T-cell (primary cell): ENCODE measurements at regions not wholly inside any gene's neighbourhood (a gene's known extent, or its start where the extent isn't known, plus 50 kb on each side); places are given as distances from the start of the nearest gene placed in this dataset.

Source experiments
- ATAC-seq, 4 experiments: fragments of 200-7000 bp in 3 of 4; fragments of 150-1000 bp in 1 of 4; cut with Tn5 transposase; replicated peaks in 1 of 4; 1 replicate in 3 of 4; 2 replicates in 1 of 4; pipeline ENCODE4 v1.10.0; 2021; ENCODE audit warnings: moderate library complexity in 3 of 4, mild to moderate bottlenecking in 2 of 4, moderate number of reproducible peaks in 1 of 4
- CTCF ChIA-PET, 2 donors: fragments of 300-600 bp; sonication (Branson Sonifier 250); formaldehyde crosslinking; loops; one replicate each; lab custom pipeline; 2022; ENCODE audit warnings: antibody characterized with exemption in 2 of 2; lab: Charles Lee
- POLR2A ChIA-PET, 2 donors: fragments of 300-600 bp; sonication (Branson Sonifier 250); formaldehyde crosslinking; loops; one replicate each; lab custom pipeline; 2022; ENCODE audit warnings: antibody characterized with exemption in 2 of 2; lab: Charles Lee
- DNase-seq, 35 experiments: peaks; one replicate each; pipeline versions ENCODE4 v3.0.0 to v3.0.0-alpha.2; 2013 to 2023
- H3K27ac ChIP-seq: one replicate; pipeline ENCODE4 v1.5.1; 2013; ENCODE audit warnings: low read length
- H3K27me3 ChIP-seq, 2 experiments: replicated peaks in 1 of 2; 1 replicate in 1 of 2; 2 replicates in 1 of 2; pipeline versions ENCODE4 v1.6.1 to v1.7.0; 2013; ENCODE audit warnings: low read length in 1 of 2, mixed read lengths in 1 of 2; ENCODE audit not compliant: control insufficient read depth in 2 of 2, insufficient read depth in 2 of 2; ENCODE audit errors: extremely low read depth in 1 of 2
- H3K36me3 ChIP-seq, 2 donors: 1 replicate in 1 of 2; 2 replicates in 1 of 2; pipeline versions ENCODE4 v1.6.1 to v1.7.0; 2013; ENCODE audit warnings: low read length in 1 of 2; ENCODE audit not compliant: control insufficient read depth in 2 of 2, insufficient read depth in 1 of 2; ENCODE audit errors: extremely low read depth in 1 of 2
- H3K4me1 ChIP-seq, 2 experiments: 1 replicate in 1 of 2; 2 replicates in 1 of 2; pipeline versions ENCODE4 v1.6.1 to v1.7.0; 2013; ENCODE audit warnings: low read length in 2 of 2, mixed read lengths in 1 of 2; ENCODE audit not compliant: insufficient read depth in 2 of 2, control insufficient read depth in 1 of 2; ENCODE audit errors: extremely low read depth in 1 of 2
- H3K4me3 ChIP-seq, 2 donors: 1 replicate in 1 of 2; 2 replicates in 1 of 2; pipeline versions ENCODE4 v1.5.1 to v1.7.0; 2013; ENCODE audit warnings: mild to moderate bottlenecking in 2 of 2, low read length in 1 of 2, moderate library complexity in 1 of 2; ENCODE audit not compliant: control insufficient read depth in 1 of 2; ENCODE audit errors: extremely low read depth in 1 of 2
- H3K9me3 ChIP-seq: 2 replicates; pipeline ENCODE4 v1.7.0; 2013
- H3K27ac Mint-ChIP-seq, 2 donors: one replicate each; pipeline ENCODE4 v1.8.0; 2020 to 2021; ENCODE audit warnings: mild to moderate bottlenecking in 2 of 2, mixed read lengths in 2 of 2
- H3K27me3 Mint-ChIP-seq, 2 donors: one replicate each; pipeline ENCODE4 v1.8.0; 2021 to 2022; ENCODE audit warnings: mixed read lengths in 2 of 2
- H3K36me3 Mint-ChIP-seq: one replicate; pipeline ENCODE4 v1.8.0; 2021; ENCODE audit warnings: mixed read lengths
- H3K4me1 Mint-ChIP-seq, 3 donors: one replicate each; pipeline ENCODE4 v1.8.0; 2020 to 2022; ENCODE audit warnings: mixed read lengths in 3 of 3, mild to moderate bottlenecking in 1 of 3
- H3K4me3 Mint-ChIP-seq, 3 donors: one replicate each; pipeline ENCODE4 v1.8.0; 2020 to 2022; ENCODE audit warnings: mild to moderate bottlenecking in 3 of 3, mixed read lengths in 3 of 3, moderate library complexity in 3 of 3
- H3K9me3 Mint-ChIP-seq, 3 donors: one replicate each; pipeline ENCODE4 v1.8.0; 2020 to 2022; ENCODE audit warnings: mixed read lengths in 3 of 3
- WGBS: methylation state at CpG from one replicate; pipeline ENCODE4 v1.1.5; 2013; ENCODE audit warnings: missing lambda C conversion rate; ENCODE audit not compliant: insufficient coverage; 5-methylcytosine and 5-hydroxymethylcytosine counted together

DNA sequence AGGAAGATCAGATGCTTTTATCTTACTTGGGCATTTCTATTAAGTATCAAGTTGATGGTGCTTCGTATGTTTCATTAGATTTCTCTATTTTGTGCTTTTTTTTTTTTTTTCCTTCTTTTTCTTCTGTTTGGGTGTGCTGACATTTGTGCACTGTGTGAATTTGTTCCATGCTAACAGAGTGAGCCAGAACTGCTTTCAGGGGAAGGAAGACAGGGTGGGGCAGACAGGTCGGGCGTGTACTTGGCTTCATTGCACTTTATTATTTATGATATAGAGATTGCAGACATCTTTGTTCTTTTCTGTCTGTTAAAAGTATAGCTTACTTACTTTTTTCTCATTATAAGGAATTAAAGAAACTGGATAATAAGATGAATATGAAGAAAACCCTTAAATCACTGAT, 112.2 kb downstream of the FGF18 start:
- Mint-ChIP-seq H3K27me3 (peaks cover 22 to 27% of the 10 kb centered on the region in 2 donors), H3K4me3 (no peak overlapping the region), H3K27ac (no peak overlapping the region), H3K4me1 (no peaks in the 10 kb centered on the region), H3K9me3 (no peaks in the 10 kb centered on the region), H3K36me3 (no peaks in the 10 kb centered on the region)
- no CpG with 5 or more reads among the region's 3 CpGs for WGBS
- Histone ChIP-seq H3K36me3 (no peaks in the 10 kb centered on the region), H3K4me3 (no peak overlapping the region), H3K27ac (no peak overlapping the region), H3K27me3 (peaks cover 0 to 14% of the 10 kb centered on the region in 2 experiments), H3K9me3 (no peaks in the 10 kb centered on the region), H3K4me1 (no peaks in the 10 kb centered on the region)
- ATAC-seq = no peak
- no peak for DNase-seq
- POLR2A ChIA-PET = no interaction called here
- CTCF ChIA-PET = no interaction called here

DNA sequence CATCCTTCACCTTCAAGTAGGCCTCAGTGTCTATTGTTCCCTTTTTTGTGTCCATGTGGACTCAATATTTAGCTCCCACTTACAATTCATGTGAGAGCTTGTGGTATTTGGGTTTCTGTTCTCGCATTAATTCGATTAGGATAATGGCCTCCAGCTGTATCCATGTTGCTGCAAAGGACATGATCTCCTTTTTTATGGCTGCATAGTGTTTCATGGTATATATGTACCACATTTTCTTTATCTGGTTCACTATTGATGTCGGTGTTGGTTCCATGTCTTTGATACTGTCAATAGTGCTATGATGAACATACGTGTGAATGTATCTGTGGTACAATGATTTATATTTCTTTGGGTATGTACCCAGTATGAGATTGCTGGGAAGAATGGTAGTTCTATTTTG, 113.7 kb downstream of the FGF18 start:
- H3K4me3 ChIP-seq = no peak overlapping the region
- WGBS = no CpG with 5 or more reads among the region's 4 CpGs
- no peaks in the 10 kb centered on the region for H3K4me1 ChIP-seq
- Mint-ChIP-seq H3K27ac (no peak overlapping the region), H3K9me3 (no peaks in the 10 kb centered on the region), H3K4me1 (no peaks in the 10 kb centered on the region), H3K36me3 (no peaks in the 10 kb centered on the region), H3K4me3 (no peak overlapping the region), H3K27me3 (peaks cover 27 to 33% of the 10 kb centered on the region in 2 donors)
- H3K36me3 ChIP-seq = no peaks in the 10 kb centered on the region
- no peak for ATAC-seq
- POLR2A ChIA-PET = no interaction called here
- no peaks in the 10 kb centered on the region for H3K9me3 ChIP-seq
- CTCF ChIA-PET = no interaction called here
- H3K27me3 ChIP-seq = peaks cover 0 to 20% of the 10 kb centered on the region in 2 experiments
- no peak for DNase-seq
- no peak overlapping the region for H3K27ac ChIP-seq

DNA sequence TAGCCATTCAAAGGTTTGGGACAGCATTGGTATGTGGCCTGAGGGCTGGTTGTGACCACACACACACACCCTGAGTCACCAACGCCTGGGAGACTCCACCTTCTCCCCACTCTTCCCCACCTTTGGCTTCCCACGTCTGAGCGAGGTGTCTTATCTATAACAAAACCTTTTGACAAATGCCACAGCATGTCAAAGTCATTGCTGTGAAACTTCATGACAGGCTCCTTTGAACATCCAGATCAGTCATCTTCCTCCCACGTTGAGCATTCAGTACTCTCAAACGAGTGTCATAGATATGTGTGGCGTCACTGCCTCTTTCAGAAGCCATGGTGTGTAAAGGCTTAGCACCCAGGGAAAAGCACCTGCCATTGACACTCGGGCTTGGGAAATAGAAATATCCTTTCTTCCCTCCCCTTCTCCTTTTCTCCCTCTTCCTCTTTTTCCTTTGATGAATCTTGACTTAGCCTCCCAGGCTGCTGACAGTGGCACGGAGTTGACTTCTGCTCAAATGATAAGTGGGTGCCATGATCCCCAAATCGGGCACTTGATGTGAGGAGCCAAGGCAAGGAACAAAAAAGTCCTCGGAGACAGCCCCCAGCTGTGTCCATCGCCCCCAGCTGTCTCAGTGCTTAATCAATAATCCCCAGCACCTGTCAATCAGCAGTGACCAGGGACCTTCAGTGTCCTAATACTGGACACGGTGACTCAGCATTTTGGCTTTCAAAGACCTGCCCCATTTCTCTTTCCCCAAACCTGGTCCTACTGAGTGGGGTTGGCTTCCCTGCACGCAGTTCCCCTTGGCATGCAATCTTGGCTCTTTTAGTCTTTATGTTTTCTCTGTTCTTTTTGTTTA, 114.8 kb downstream of the FGF18 start:
- ChIA-PET CTCF (no interaction called here), POLR2A (no interaction called here)
- no peak overlapping the region for H3K4me3 ChIP-seq
- no peaks in the 10 kb centered on the region for H3K9me3 ChIP-seq
- Mint-ChIP-seq H3K27ac (no peak overlapping the region), H3K9me3 (no peaks in the 10 kb centered on the region), H3K4me3 (no peak overlapping the region), H3K4me1 (no peaks in the 10 kb centered on the region), H3K36me3 (no peaks in the 10 kb centered on the region), H3K27me3 (peaks cover 29 to 45% of the 10 kb centered on the region in 2 donors)
- H3K27me3 ChIP-seq = peaks cover 0 to 17% of the 10 kb centered on the region in 2 experiments
- no peak for DNase-seq
- no peaks in the 10 kb centered on the region for H3K4me1 ChIP-seq
- 86% methylated on average over 3 of the region's 13 CpGs for WGBS
- H3K36me3 ChIP-seq = no peaks in the 10 kb centered on the region
- no peak overlapping the region for H3K27ac ChIP-seq
- no peak for ATAC-seq

DNA sequence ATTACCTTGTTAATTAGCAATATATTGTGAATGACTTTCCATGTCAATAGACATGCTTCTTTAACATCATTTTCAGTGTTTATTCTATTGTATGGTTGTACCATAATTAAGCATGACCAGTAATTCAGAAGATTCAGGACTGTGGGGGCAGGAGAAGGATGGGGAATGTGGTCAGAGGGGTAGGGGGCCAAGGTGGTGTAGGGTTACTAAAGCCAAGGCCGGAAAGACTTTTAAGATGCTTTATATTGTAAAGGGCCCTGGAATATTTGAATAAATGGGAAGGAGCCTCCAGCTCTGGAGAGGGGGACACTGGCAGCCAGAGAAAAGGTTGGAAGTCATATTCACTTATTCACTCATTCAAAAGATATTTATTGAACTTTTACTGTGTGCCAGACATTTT, 115.7 kb downstream of the FGF18 start:
- Mint-ChIP-seq H3K36me3 (no peaks in the 10 kb centered on the region), H3K27ac (no peak overlapping the region), H3K4me3 (no peak overlapping the region), H3K9me3 (no peaks in the 10 kb centered on the region), H3K27me3 (peaks cover 36 to 47% of the 10 kb centered on the region in 2 donors), H3K4me1 (no peaks in the 10 kb centered on the region)
- Histone ChIP-seq H3K9me3 (no peaks in the 10 kb centered on the region), H3K27ac (no peak overlapping the region), H3K27me3 (peaks cover 0 to 22% of the 10 kb centered on the region in 2 experiments), H3K4me1 (no peaks in the 10 kb centered on the region), H3K36me3 (no peaks in the 10 kb centered on the region), H3K4me3 (no peak overlapping the region)
- no CpG with 5 or more reads among the region's 1 CpG for WGBS
- ATAC-seq (no peak), DNase-seq (no peak)
- ChIA-PET POLR2A (no interaction called here), CTCF (no interaction called here)

DNA sequence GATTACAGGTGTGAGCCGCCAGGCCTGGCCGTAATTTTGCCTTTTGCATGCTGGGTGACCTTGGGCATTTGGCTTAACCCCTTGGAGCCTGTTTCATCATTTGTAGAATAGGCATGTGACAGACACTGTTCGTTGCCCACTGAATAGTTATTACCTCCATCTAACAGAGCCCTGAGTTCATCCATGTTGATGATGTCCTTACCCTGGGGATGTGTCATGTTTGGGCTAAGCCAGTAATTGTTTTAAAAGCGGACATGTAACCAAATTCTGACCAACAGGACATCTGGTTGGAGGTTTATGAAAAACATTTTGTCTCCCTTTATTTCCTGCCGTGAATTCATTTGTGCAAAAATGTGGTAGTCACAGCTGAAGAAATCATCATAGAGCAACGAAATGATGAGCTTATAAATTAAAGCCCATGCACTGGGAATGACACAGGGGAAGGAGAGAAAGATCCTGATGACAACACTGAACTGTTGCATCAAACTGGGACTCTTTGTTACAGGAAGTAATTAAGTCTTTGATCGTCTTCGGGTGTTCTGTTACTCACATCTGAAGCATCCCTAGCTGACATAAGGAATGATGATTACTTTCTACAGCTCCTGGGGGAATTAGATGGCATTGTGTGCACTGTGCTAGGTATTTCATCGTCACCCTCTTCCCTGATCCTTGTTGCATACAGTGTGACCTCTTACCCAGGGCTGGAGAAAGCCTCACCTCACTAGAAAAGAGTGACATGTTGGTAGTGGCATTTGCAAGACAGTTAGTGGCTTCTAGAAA, 117.8 kb downstream of the FGF18 start:
- POLR2A ChIA-PET = no interaction called here
- peaks cover 48 to 51% of the 10 kb centered on the region in 2 donors for H3K27me3 Mint-ChIP-seq
- Histone ChIP-seq H3K27ac (no peak overlapping the region), H3K4me3 (no peak overlapping the region), H3K27me3 (peaks cover 0 to 35% of the 10 kb centered on the region in 2 experiments), H3K4me1 (no peaks in the 10 kb centered on the region), H3K36me3 (no peaks in the 10 kb centered on the region), H3K9me3 (no peaks in the 10 kb centered on the region)
- no peaks in the 10 kb centered on the region for H3K4me1 Mint-ChIP-seq
- 88% methylated on average over 4 of the region's 9 CpGs for WGBS
- no peaks in the 10 kb centered on the region for H3K36me3 Mint-ChIP-seq
- H3K27ac Mint-ChIP-seq = no peak overlapping the region
- DNase-seq (no peak), ATAC-seq (no peak)
- H3K9me3 Mint-ChIP-seq = no peaks in the 10 kb centered on the region
- H3K4me3 Mint-ChIP-seq = no peak overlapping the region
- CTCF ChIA-PET = interaction anchor here in 1 of 2 donors (0.6 kb wide), 1 partner anchor 22 kb away, joined by 4 read pairs; no protein-coding TSS in a partner anchor

DNA sequence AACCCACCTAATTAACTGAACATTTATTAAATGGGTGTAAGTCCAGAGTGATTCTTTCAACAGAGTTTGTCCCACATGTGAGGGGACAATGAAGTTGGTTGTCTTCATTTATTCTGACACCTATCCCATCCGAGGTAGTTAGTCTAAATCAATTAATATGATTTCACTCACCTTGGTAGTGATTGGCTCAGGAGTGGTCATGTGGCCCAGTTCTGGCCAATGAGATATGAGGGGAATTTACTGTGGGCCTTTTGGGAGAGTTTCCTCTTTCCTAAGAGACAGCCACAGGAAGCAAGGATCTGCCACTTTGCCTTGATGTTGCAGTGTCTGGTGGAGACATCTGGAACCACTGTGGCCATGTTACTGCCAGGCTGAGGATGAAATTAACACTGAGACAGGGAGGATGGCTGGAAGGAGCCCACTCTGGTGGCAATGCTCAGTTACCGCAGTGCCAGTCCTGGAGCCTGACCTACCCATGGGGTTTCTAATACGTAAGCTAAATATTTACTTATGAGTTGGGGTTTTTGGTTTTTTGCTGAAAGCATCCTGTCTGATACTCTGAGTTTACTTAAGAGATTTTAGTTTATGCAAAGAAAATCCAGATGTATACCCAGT, 118.6 kb downstream of the FGF18 start:
- H3K36me3 Mint-ChIP-seq = no peaks in the 10 kb centered on the region
- no peaks in the 10 kb centered on the region for H3K4me1 Mint-ChIP-seq
- Histone ChIP-seq H3K4me3 (no peak overlapping the region), H3K4me1 (no peaks in the 10 kb centered on the region), H3K27me3 (peaks cover 0 to 39% of the 10 kb centered on the region in 2 experiments), H3K27ac (no peak overlapping the region), H3K9me3 (no peaks in the 10 kb centered on the region), H3K36me3 (no peaks in the 10 kb centered on the region)
- H3K27ac Mint-ChIP-seq = no peak overlapping the region
- CTCF ChIA-PET = no interaction called here
- no peaks in the 10 kb centered on the region for H3K9me3 Mint-ChIP-seq
- H3K4me3 Mint-ChIP-seq = no peak overlapping the region
- POLR2A ChIA-PET = no interaction called here
- no CpG with 5 or more reads among the region's 3 CpGs for WGBS
- ATAC-seq = no peak
- peaks cover 47 to 51% of the 10 kb centered on the region in 2 donors for H3K27me3 Mint-ChIP-seq
- no peak for DNase-seq
